CD4-positive, alpha-beta T cell treated with Interferon alpha-2 for 1 hour (primary cell): ENCODE measurements at regions not wholly inside any gene's neighbourhood (a gene's known extent, or its start where the extent isn't known, plus 50 kb on each side); places are given as distances from the start of the nearest gene placed in this dataset.

Source experiments
- DNase-seq, 2 donors: peaks; one replicate each; pipeline ENCODE4 v3.0.0-alpha.2; 2020 to 2022

GRCh38 chr15:77749998-77750540 is 117.4 kb upstream of the LINGO1 start:
- no peak for DNase-seq

GRCh38 chr15:77749236-77749997 is 116.7 kb upstream of the LINGO1 start:
- DNase-seq, result no peak

DNA sequence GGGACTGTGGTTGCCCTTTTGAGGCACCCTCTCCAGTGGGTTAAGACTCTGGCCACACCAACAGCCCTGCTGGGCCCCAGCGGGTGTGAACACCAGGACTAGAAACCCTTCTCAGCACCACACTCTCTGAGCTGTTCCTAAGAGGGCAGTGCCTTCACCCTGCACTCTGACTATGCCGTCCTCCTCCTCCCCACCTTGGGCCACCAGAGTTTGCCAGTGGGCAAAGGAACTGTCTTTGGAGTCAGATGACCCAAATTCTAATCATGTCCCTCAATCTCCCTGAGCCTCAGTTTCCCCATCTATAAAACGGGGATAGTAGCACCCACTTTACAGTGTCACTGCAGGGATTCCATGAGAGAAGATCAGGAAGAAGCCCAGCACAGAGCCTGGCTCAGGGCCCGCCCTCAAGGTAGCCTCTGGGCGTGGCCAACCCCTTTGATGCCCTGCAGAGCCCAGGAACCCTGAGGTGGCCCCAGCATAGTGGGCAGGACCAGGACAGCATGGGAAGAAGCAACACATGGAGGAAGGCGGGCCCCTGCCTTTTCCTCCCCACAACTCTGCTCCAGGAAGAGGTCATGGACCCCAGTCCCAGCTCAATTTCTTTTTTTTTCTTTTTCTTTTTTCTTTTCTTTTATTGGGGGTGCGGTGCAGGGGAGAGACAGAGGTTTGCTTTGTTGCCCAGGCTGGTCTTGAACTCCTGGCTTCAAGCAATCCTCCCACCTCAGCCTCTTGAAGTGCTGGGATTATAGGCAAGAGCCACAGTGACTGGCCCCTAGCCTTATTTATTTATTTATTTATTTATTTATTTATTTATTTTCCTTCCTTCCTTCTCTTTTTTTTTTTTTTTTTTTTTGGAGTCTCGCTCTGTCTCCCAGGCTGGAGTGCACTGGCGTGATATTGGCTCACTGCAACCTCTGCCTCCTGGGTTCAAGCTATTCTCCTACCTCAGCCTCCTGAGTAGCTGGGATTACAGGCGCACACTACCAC is 115.7 kb upstream of the LINGO1 start:
- DNase-seq, result no peak

DNA sequence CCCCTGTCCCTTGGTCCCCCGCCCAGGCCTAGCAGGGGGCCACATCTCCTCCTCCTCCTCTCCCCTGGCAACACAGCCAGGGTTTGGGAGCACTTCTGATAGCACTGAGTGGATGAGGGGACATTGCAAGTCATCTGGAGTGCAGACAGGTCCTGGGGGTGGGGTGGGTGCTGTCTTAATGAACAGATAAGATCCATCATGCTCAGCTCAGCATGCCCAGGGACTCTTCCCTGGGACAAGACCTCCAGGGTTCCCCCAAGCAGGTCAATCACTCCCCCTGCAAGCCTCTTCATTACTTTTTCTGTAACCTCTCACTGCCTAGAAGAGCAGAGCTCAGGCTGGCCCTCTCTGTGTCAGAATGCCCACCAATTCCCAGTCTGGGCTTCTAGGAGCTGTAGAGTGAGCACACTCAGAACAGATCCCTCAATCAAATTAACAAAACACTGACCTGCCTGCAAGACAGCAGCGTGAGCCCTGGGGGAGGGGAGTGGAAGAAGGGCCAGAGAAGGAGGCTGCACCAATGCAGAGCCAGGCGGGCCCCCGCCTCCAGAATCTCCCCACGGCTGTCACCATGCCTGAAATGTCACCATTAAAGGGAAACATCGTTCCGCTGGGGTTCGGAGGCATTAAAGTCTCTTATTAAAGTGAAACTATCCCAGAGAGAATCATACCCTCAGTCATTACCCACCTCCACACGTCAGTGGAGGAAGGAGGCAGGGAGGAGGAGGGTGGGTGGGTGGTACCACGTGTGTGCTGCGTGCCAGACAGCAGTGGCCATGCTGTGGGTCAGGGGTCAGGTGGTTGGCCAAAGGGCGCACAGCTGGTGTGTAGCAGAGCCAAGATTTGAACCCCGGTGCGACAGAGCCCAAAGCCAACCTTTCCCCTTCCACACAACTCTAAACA is 114.7 kb upstream of the LINGO1 start:
- no peak for DNase-seq

GRCh38 chr15:77746254-77747174 is 113.8 kb upstream of the LINGO1 start:
- DNase-seq, result no peak

GRCh38 chr15:77744398-77744797 is 111.7 kb upstream of the LINGO1 start:
- DNase-seq, result no peak

DNA sequence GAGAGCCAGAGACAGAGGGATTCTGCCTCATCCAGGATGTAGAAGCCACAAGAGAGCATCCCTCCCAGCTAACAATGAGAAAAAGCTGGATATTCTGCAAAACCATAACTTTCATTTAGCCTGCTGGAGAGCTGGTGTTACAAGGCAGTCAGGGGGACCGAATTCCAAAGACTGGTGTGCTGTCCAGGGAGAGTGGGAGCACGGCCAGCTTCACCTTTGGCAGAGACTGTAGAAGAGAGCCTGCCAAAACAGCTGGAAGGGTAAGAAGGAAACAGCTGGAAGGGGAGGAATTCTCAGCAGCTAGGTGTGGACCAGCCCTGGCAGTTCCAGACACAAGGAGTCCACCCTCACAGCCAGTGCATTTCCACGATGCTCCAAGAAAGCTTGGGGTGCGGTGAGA is 109.9 kb upstream of the LINGO1 start:
- DNase-seq, result no peak

- no peak for DNase-seq
These were observed 109.4 kb upstream of the LINGO1 start for GRCh38 chr15:77742127-77742526.

DNA sequence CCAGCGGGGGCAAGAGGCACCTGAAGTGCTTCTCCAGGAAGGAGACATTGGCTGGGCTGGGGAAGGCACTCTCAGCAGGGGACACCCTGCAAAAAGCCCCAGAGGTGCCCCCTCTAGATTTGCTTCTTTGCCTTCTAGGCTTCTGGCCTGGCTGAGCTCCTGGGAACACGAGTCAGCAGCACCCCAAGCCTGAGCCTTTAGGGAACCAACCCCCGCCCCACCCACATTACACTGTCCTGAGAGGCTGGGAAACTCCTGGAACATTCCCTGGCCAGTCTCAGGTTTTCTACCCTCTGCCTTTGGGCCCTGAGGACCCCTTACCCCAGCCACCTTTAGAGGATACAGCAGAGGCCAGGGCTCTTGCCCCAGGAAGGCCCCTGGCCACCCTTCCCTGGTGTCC is 108.4 kb upstream of the LINGO1 start:
- no peak for DNase-seq

DNA sequence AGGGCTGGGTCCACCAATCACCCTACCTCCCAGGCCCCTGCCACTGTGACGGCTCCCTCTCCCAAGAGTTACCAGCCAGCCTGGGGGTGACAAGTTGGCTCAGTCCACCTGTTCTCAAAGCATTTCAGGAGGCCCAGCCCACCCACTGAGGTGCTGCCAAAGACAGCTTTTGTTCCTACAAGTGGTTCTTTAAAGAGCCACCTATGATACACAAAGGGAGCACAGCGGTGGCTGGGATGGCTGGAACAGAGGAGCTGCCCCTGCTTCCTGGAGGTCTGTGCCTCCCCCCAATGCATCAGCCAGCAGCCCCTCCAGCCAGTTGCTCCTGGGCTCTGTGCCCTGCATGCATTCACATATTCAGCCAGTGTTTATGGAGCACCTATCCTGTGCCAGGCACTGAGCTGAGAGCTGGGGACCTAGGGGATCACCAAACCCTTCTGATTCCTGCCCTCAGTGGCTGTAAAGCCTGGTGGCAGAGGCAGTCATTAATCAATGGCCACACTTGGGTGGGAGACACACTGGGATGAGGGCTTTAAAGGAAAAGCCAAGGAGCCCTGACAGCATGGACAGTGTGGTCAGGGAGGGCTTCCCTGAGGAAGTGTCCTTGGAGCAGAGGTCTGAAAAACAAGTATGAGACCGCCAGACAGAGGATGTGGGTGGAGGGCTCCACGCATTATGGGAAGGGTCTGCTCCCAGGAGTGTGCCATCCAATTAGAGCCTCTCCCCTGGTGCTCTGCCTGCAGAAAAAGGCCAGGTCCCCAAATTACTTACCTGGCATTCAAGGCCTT is 107.1 kb upstream of the LINGO1 start:
- DNase-seq, result no peak

DNA sequence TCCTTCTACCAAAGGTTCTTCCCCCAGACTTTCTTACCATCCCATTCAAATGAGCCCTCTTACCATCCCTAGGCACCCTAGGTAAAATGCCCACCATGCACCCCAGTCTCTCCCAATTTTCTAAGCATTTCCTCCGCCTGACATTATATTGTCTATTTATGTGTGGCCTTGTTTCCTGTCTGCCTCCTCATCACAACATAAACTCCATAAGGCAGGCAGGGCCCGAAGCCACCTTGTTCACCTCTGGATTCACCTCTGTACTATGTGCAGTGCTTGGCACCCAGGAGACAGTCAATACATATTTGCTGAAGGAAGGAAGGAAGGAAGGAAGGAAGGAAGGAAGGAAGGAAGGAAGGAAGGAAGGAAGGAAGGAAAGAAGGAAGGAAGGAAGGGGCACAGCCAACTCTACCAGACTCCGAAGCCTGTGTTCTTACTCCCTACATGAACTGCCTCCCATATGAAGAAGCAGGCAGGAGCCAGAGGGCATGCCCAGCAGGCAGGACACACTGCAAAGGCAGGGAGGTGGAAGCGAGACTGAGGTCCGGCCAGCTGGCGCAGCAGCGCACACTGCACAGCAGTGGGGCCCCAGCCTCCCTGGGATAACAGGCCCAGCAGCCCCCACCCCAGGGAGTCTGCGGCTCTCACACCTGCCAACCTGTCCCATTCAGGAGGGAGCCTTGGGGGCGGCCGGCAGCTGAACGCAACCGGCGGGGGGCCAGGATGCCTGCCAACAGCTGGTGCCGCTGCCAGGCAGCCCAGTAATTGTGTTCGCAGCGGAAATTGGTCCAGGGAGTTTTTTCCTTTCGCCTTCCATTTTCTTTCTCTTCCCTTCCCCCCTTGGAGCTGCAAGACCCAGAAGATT is 106.0 kb upstream of the LINGO1 start:
- DNase-seq, result no peak

DNA sequence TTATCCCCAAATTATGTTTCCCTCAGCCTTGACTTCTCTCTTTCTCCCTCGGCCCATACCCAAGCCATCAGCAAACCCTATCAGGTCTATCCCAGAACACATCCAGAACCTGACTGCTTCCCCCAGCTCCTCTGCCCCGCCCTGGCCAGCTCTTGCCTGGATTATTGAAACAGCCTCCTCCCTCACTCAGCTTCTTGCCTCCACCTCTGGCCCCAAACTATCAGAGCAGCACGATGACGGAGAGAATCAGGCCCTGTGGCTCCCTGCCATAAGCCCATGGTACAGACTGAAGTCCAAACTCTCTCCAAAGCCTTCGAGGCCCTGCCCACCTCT is 105.3 kb upstream of the LINGO1 start:
- DNase-seq, result no peak

- no peak for DNase-seq
These were observed 104.7 kb upstream of the LINGO1 start for GRCh38 chr15:77737238-77738037.

GRCh38 chr15:77734306-77734705 is 101.6 kb upstream of the LINGO1 start:
- no peak for DNase-seq

- DNase-seq, result no peak
These were observed 101.0 kb upstream of the LINGO1 start for GRCh38 chr15:77733579-77734300.

DNA sequence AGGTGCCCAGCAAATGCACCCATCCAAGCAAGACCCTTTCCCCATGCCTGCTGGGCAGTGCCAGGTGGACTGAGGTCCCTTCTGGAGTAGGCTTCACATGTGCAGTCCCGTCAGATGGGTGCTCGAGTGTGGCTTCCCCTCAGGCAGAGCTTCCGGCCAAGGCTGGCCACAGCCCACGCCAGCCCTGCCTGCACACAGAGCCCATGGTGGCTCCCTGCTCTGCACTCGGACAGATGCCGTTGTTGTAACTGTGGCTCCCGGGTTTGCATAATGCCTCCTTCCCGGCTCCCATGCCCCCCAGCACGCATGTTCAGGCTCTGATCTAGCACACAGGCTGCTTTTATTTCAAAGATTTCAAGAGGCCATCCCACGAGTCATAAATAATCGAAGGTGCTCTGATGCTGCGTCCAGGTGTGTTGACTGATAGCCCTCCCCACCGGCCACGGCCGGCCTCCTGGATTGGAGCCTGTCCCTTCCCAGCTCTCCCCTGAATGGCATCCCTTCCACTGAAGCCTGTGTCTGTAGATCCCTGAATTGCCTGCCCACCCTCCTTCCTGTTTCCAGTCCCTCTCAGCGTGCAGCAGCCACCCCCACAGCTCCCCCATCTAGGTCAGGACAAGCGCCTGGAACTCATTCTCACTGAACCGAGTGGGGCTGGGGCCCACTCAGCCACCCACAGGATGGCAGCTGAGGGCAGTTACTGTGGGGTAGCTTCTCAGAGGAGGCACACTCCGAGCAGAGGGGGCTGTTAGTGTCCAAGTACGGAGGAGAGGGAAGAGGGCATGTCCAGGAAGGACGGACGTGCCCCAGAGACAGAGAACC is 100.0 kb upstream of the LINGO1 start:
- no peak for DNase-seq

- no peak for DNase-seq
These were observed 99.2 kb upstream of the LINGO1 start for GRCh38 chr15:77731945-77732344.
